ENCODE measurements at regions not wholly inside any gene's neighbourhood (a gene's known extent, or its start where the extent isn't known, plus 50 kb on each side); places are given as distances from the start of the nearest gene placed in this dataset.

DNA sequence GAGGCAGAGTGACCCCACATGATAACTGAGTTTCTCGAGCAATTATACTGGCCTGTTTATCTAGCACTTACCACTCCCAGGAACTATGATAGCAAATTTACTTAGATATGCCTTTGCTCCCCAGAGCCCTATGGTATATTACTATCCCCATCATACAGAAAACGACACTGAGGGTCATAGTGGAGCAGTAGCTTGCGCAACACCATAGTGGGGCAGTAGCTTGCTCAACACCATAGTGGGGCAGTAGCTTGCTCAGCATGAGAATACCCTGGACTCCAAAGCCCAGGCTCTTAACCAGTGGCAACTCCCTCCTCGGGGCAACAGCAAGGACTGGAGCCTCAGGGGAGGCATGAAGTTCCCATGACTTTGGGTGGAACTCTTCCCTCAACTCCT lies 211.9 kb downstream of the NPHP4 start:
- TF ChIP-seq, protein P1, sequence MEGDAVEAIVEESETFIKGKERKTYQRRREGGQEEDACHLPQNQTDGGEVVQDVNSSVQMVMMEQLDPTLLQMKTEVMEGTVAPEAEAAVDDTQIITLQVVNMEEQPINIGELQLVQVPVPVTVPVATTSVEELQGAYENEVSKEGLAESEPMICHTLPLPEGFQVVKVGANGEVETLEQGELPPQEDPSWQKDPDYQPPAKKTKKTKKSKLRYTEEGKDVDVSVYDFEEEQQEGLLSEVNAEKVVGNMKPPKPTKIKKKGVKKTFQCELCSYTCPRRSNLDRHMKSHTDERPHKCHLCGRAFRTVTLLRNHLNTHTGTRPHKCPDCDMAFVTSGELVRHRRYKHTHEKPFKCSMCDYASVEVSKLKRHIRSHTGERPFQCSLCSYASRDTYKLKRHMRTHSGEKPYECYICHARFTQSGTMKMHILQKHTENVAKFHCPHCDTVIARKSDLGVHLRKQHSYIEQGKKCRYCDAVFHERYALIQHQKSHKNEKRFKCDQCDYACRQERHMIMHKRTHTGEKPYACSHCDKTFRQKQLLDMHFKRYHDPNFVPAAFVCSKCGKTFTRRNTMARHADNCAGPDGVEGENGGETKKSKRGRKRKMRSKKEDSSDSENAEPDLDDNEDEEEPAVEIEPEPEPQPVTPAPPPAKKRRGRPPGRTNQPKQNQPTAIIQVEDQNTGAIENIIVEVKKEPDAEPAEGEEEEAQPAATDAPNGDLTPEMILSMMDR (IDR thresholded peaks at IDR 0.05 in 4 of 5, conservative IDR thresholded peaks at IDR 0.05 in 1 of 5), result no peak
- no peak for TF ChIP-seq POLR2A (IDR thresholded peaks at IDR 0.05)

Data from gastrocnemius medialis (tissue), 4 donors.